Sigmoid colon (tissue), 6 donors: ENCODE measurements at regions not wholly inside any gene's neighbourhood (a gene's known extent, or its start where the extent isn't known, plus 50 kb on each side); places are given as distances from the start of the nearest gene placed in this dataset.

Experiments used
- DNase-seq: peaks from one replicate; pipeline ENCODE4 v3.0.0-alpha.2; 2019
- H3K27ac ChIP-seq, 4 donors: fragments of 200-600 bp; sonication (generic); one replicate each; pipeline ENCODE4 v1.5.1; 2016 to 2019; ENCODE audit warnings: mild to moderate bottlenecking in 1 of 4
- H3K27me3 ChIP-seq, 3 donors: fragments of 200-600 bp; sonication (generic); one replicate each; pipeline ENCODE4 v1.5.1; 2019; ENCODE audit warnings: mild to moderate bottlenecking in 1 of 3
- H3K36me3 ChIP-seq, 4 donors: fragments of 200-600 bp; sonication (generic); one replicate each; pipeline ENCODE4 v1.5.1; 2016 to 2019
- H3K4me1 ChIP-seq, 4 donors: fragments of 200-600 bp; sonication (generic); one replicate each; pipeline ENCODE4 v1.5.1; 2017 to 2019
- H3K4me3 ChIP-seq, 4 donors: fragments of 200-600 bp; sonication (generic); one replicate each; pipeline ENCODE4 v1.5.1; 2017 to 2019; ENCODE audit warnings: mild to moderate bottlenecking in 2 of 4, moderate library complexity in 1 of 4
- H3K9me3 ChIP-seq, 4 donors: fragments of 200-600 bp in 3 of 4; sonication (generic) in 3 of 4; one replicate each; pipeline versions ENCODE4 v1.5.1 to v1.6.1; 2013 to 2019
- EP300 ChIP-seq, 4 donors: sonication (generic); formaldehyde crosslinking; IDR thresholded peaks; one replicate each; pipeline ENCODE4 v1.6.1; 2017; ENCODE audit warnings: antibody characterized with exemption in 4 of 4
- POLR2A ChIP-seq, 2 donors: fragments of 450-650 bp; IDR thresholded peaks; one replicate each; pipeline ENCODE4 v1.6.1; 2016; ENCODE audit warnings: antibody characterized with exemption in 2 of 2, mild to moderate bottlenecking in 2 of 2, moderate library complexity in 2 of 2
- POLR2AphosphoS5 ChIP-seq, 4 donors: sonication (generic); formaldehyde crosslinking; IDR thresholded peaks; one replicate each; pipeline ENCODE4 v1.6.1; 2017; ENCODE audit warnings: antibody characterized with exemption in 4 of 4
- WGBS, 2 donors: extraction: QIAGEN DNeasy Blood & Tissue Kit; methylation state at CpG; one replicate each; pipeline ENCODE4 v1.1.7; 2013; 5-methylcytosine and 5-hydroxymethylcytosine counted together
- intact Hi-C: fragments of 100-400 bp; cut with DNase I; formaldehyde crosslinking; loops from one replicate; pipeline ENCODE4 v1.15.1; 2023
- small RNA-seq, 3 donors: library from RNA; depleted of rRNA; stranded (forward); fragments of <200 nt; gene quantifications; one replicate each; pipeline ENCODE3, GENCODE V24; 2016
- TF ChIP-seq, protein P1 (sequence below), 4 experiments: fragments of 450-650 bp in 3 of 4; fragments of 200-600 bp in 1 of 4; IDR thresholded peaks; one replicate each; pipeline ENCODE4 v1.5.1; 2016 to 2019; ENCODE audit warnings: antibody characterized with exemption in 4 of 4, mild to moderate bottlenecking in 3 of 4, moderate library complexity in 2 of 4
- donor health status: healthy with polysubstance abuse.
- donor health status: healthy.

DNA sequence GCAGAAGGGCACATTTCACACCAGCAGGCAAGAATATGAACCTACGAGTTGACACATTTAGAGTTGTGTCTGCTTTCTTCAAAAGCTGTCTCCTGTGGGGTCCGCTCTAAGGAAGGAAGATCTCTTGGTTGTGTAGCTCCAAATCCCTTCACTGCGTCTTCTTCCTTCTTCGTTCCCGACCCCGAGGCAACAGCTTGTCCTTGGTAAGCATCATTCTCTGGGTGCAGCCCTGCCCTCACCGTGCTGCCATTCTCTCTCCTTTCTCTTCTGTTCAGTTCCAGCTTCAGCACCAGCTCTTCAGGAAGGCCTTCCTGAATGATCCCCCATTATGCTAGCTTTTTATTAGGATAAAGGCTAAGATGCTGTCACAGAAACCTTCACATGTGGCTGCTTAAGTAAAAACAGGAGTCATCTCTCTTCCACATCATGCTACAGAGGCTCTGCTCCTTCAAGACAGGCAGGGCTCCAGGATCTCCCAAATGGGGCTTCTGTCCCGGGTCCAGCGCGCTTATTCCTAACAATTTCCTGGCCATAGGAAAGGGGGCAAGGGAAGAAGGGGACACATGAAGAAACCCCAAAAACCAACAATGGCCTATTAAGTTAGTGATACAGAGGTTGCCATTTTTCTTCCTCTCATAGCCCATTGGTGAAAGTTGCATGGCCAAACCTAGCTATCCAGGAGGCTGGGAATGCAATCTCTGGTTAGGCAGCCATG lies 52.2 kb upstream of the SHH start:
- intact Hi-C loops: no loop called here
- H3K36me3 ChIP-seq: no peaks in the 10 kb centered on the region
- 86 to 89% methylated on average over 10 of the region's 10 CpGs for WGBS, 2 donors
- no peak overlapping the region for H3K4me3 ChIP-seq
- peaks cover 0 to 45% (median 0%) of the 10 kb centered on the region in 3 donors for H3K27me3 ChIP-seq
- H3K27ac ChIP-seq: no peak overlapping the region
- no peak for TF ChIP-seq POLR2A (IDR thresholded peaks at IDR 0.05)
- no peaks in the 10 kb centered on the region for H3K4me1 ChIP-seq
- no peak for DNase-seq
- no peaks in the 10 kb centered on the region for H3K9me3 ChIP-seq

DNA sequence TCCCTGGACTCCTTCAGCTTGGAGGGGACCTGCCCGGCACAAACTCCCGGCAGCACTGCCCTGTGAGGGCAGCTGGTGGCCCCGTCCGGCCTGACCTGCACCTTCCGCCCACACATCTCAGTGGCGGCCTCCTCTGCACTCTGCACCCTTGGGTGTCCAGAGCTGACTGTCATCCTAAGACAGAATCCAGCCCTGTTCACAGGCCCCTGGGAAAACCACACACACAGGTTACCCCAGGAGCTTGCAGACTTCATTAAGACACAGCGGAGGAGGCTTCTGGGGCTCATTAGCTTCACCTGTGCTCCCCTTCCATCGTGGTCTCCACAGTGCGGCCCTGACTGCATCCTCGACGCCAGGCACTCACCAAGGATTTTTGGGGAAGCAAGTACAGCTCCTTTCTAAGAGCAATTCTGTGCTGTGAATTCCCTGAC lies 51.5 kb upstream of the SHH start:
- DNase-seq: peak; percentile 27
- no peak overlapping the region for H3K4me3 ChIP-seq
- H3K9me3 ChIP-seq: no peaks in the 10 kb centered on the region
- H3K36me3 ChIP-seq: no peaks in the 10 kb centered on the region
- H3K27me3 ChIP-seq: peaks cover 0 to 45% (median 0%) of the 10 kb centered on the region in 3 donors
- 93 to 96% methylated on average over 11 of the region's 11 CpGs for WGBS, 2 donors
- H3K4me1 ChIP-seq: no peaks in the 10 kb centered on the region
- intact Hi-C loops: no loop called here
- no peak overlapping the region for H3K27ac ChIP-seq
- no peak for TF ChIP-seq EP300 (IDR thresholded peaks at IDR 0.05)
- TF ChIP-seq POLR2A (IDR thresholded peaks at IDR 0.05): no peak
- TF ChIP-seq, protein P1, sequence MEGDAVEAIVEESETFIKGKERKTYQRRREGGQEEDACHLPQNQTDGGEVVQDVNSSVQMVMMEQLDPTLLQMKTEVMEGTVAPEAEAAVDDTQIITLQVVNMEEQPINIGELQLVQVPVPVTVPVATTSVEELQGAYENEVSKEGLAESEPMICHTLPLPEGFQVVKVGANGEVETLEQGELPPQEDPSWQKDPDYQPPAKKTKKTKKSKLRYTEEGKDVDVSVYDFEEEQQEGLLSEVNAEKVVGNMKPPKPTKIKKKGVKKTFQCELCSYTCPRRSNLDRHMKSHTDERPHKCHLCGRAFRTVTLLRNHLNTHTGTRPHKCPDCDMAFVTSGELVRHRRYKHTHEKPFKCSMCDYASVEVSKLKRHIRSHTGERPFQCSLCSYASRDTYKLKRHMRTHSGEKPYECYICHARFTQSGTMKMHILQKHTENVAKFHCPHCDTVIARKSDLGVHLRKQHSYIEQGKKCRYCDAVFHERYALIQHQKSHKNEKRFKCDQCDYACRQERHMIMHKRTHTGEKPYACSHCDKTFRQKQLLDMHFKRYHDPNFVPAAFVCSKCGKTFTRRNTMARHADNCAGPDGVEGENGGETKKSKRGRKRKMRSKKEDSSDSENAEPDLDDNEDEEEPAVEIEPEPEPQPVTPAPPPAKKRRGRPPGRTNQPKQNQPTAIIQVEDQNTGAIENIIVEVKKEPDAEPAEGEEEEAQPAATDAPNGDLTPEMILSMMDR (IDR thresholded peaks at IDR 0.05): no peak
- TF ChIP-seq POLR2AphosphoS5 (IDR thresholded peaks at IDR 0.05): no peak

DNA sequence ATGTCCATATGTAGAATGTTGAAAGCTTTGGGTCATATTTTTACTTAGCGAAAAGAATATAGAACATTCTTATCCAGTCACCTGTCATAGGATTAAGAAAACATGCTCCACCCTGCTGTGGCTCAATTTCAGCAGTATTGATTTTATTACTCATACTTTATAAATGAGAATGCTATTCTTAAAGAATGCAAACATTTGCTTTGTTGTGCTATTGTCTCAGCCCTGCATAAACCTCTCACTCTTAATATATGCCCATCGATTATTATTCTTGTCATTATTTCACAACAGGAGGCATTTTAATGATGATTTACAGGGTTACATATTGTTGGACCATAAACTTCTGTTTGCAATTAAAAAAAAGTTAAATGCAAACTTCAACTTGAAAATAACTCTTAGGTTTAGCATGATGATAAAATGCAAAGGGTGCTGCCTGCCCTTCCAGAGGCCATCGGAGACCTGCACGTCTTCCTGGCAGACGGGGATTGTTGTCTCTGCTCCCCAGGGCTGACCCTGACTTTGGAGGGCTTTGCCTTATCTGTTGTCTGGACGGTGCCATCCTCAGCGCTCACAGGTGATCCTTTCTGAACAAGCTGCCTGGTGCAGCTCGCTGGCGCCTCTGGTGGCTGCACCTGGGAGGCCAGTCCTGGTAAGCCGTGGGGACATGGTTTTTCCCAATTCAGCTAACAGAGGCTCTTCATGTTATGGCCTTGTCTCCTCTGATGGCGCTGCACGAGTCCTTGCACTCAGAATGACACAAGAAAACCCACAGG lies 50.0 kb upstream of the SHH start:
- Histone ChIP-seq H3K27ac (no peak overlapping the region), H3K4me3 (no peak overlapping the region), H3K4me1 (no peaks in the 10 kb centered on the region), H3K27me3 (peaks cover 0 to 45% (median 0%) of the 10 kb centered on the region in 3 donors), H3K9me3 (no peaks in the 10 kb centered on the region), H3K36me3 (no peaks in the 10 kb centered on the region)
- peak; percentile 41 for DNase-seq
- TF ChIP-seq, protein P1 (IDR thresholded peaks at IDR 0.05): no peak
- no peak for TF ChIP-seq POLR2AphosphoS5 (IDR thresholded peaks at IDR 0.05)
- TF ChIP-seq POLR2A (IDR thresholded peaks at IDR 0.05): no peak
- 69 to 81% methylated on average over 12 of the region's 12 CpGs for WGBS, 2 donors
- intact Hi-C loops: no loop called here

Small RNA genes in the stretch of these regions (small RNA-seq; reads per million reads assigned to genes)
- gene AC093813.1 (0 reads per million in 3 donors), gene RF00019 (0 reads per million in 3 donors)
